Heart left ventricle (tissue), 16 donors: ENCODE measurements at regions not wholly inside any gene's neighbourhood (a gene's known extent, or its start where the extent isn't known, plus 50 kb on each side); places are given as distances from the start of the nearest gene placed in this dataset.
"Not testable (repeated sequence)": the region's sequence is repeated elsewhere in the genome, so short reads cannot be mapped to it uniquely, and the experiment has no call there.

Experiments
- ATAC-seq, 4 donors: fragments of 200-7000 bp; cut with Tn5 transposase; one replicate each; pipeline ENCODE4 v1.9.1; 2020 to 2022; ENCODE audit warnings: moderate library complexity in 4 of 4, mild to moderate bottlenecking in 3 of 4, moderate number of reproducible peaks in 1 of 4
- DNase-seq, 5 donors: peaks; one replicate each; pipeline ENCODE4 v3.0.0-alpha.2; 2020
- H3K27ac ChIP-seq, 12 donors: fragments of 200-600 bp; sonication (generic) in 4 of 12; one replicate each; pipeline versions ENCODE4 v1.5.0 to v1.8.0; 2016 to 2022; ENCODE audit warnings: mild to moderate bottlenecking in 2 of 12
- H3K27me3 ChIP-seq, 9 donors: fragments of 200-600 bp; sonication (generic) in 2 of 9; one replicate each; pipeline versions ENCODE4 v1.5.1 to v1.8.0; 2016 to 2022; ENCODE audit warnings: mild to moderate bottlenecking in 3 of 9
- H3K36me3 ChIP-seq, 9 donors: fragments of 200-600 bp; sonication (generic) in 2 of 9; one replicate each; pipeline versions ENCODE4 v1.5.0 to v1.8.0; 2018 to 2022; ENCODE audit warnings: mild to moderate bottlenecking in 2 of 9
- H3K4me1 ChIP-seq, 12 donors: fragments of 200-600 bp; sonication (generic) in 4 of 12; one replicate each; pipeline versions ENCODE4 v1.5.0 to v1.8.0; 2016 to 2022; ENCODE audit warnings: mild to moderate bottlenecking in 3 of 12
- H3K4me3 ChIP-seq, 12 donors: fragments of 200-600 bp; sonication (generic) in 4 of 12; one replicate each; pipeline versions ENCODE4 v1.5.0 to v1.8.0; 2017 to 2022; ENCODE audit warnings: mild to moderate bottlenecking in 9 of 12, moderate library complexity in 4 of 12
- H3K9me3 ChIP-seq, 12 donors: fragments of 200-600 bp; sonication (generic) in 4 of 12; one replicate each; pipeline versions ENCODE4 v1.5.0 to v1.8.0; 2016 to 2022; ENCODE audit warnings: mild to moderate bottlenecking in 1 of 12
- CTCF ChIP-seq, 12 donors: fragments of 200-600 bp; sonication (generic) in 4 of 12; IDR thresholded peaks; one replicate each; pipeline versions ENCODE4 v1.5.0 to v1.8.0; 2018 to 2022; ENCODE audit warnings: antibody characterized with exemption in 12 of 12, mild to moderate bottlenecking in 5 of 12
- POLR2A ChIP-seq, 2 donors: fragments of 450-650 bp; IDR thresholded peaks; one replicate each; pipeline ENCODE4 v1.6.1; 2017; ENCODE audit warnings: antibody characterized with exemption in 2 of 2, mild to moderate bottlenecking in 2 of 2, moderate library complexity in 2 of 2
- WGBS, 4 donors: extraction: QIAGEN DNeasy Blood & Tissue Kit in 2 of 4; methylation state at CpG; one replicate each; pipeline versions ENCODE4 v1.1.5 to v1.1.7; 2013 to 2018; 5-methylcytosine and 5-hydroxymethylcytosine counted together
- intact Hi-C, 10 donors: fragments of 100-400 bp; cut with DNase I; formaldehyde crosslinking; loops; one replicate each; pipeline versions ENCODE4 v1.11.1 to v1.14.2; 2022
- donor health status: ischemic (EF 13 %, LVEDD 7.1; RV severe dilation, severe dysfunction).
- donor health status: healthy with polysubstance abuse.
- donor health status: DM: no; HTN: yes; CAD: no.
- donor health status: DM: no; HTN: no; CAD: no.
- donor health status: ischemic (EF 25% LVEDD 6.9; RV normal size, moderate dysfunction).
- donor health status: ischemic (EF 25% LVEDD 5.7; RV mildly dilated, moderate dysfunction).
- donor health status: healthy.
- donor health status: DM: yes; HTN: yes; CAD: no.
- donor health status: ischemic (EF 35%, LVEDD 5.7; RV mildly dilated, moderate dysfunction).
- donor health status: nonischemic (EF 11% LVEDD 7.7; RV severe dilation, severe dysfunction).
- donor health status: DM: yes; HTN: yes; CAD: no.
- donor health status: PGD.
- donor health status: ischemic (EF 29% LVEDD 5.4; RV normal size, mild dysfunction).
- donor health status: nonischemic (EF 23%, LVEDD 6.1; RV moderate dilation, normal function).

GRCh38 chr9:124130277-124131075 is 118.9 kb downstream of the LHX2 start:
- Histone ChIP-seq H3K4me1 (peaks cover 0 to 5% (median 0%) of the 10 kb centered on the region in 12 donors), H3K27me3 (peaks cover 0 to 18% (median 0%) of the 10 kb centered on the region in 9 donors), H3K27ac (no peak overlapping the region), H3K9me3 (no peaks in the 10 kb centered on the region), H3K4me3 (no peak overlapping the region), H3K36me3 (no peaks in the 10 kb centered on the region)
- intact Hi-C loops = loop anchor here in 2 of 10 donors (5.0 to 10.0 kb wide), 2 partner anchors 124 to 257 kb away; partner anchors contain the start of gene NEK6 (in 1 of the 2)
- ATAC-seq (no peak), DNase-seq (peak in 1 of 5 donors; percentile 31)
- TF ChIP-seq CTCF (IDR thresholded peaks at IDR 0.05) (no peak), POLR2A (IDR thresholded peaks at IDR 0.05) (no peak)
- 64 to 76% (median 70%) methylated on average over 18 of the region's 18 CpGs for WGBS, 4 donors

- not testable (repeated sequence) for H3K4me3 ChIP-seq, H3K9me3 ChIP-seq, DNase-seq, H3K27me3 ChIP-seq, H3K4me1 ChIP-seq, H3K36me3 ChIP-seq, H3K27ac ChIP-seq, ATAC-seq
- 64 to 78% (median 71%) methylated on average over 7 of the region's 7 CpGs for WGBS, 4 donors
- intact Hi-C loops = loop anchor here in 2 of 10 donors (5.0 to 10.0 kb wide), 2 partner anchors 123 to 256 kb away; partner anchors contain the start of gene NEK6 (in 1 of the 2)
Measured at GRCh38 chr9:124131518-124131917, 120.0 kb downstream of the LHX2 start.

GRCh38 chr9:124132671-124133147 is 121.1 kb downstream of the LHX2 start:
- intact Hi-C loops = loop anchor here in 3 of 10 donors (1.0 to 10.0 kb wide), 3 partner anchors 122 to 255 kb away; partner anchors contain the start of gene NEK6 (in 1 of the 3)
- Histone ChIP-seq H3K27me3 (no peaks in the 10 kb centered on the region), H3K36me3 (no peaks in the 10 kb centered on the region), H3K27ac (no peak overlapping the region), H3K4me1 (no peaks in the 10 kb centered on the region), H3K9me3 (no peaks in the 10 kb centered on the region), H3K4me3 (no peak overlapping the region)
- no peak for ATAC-seq
- no peak for TF ChIP-seq POLR2A (IDR thresholded peaks at IDR 0.05)
- TF ChIP-seq CTCF (IDR thresholded peaks at IDR 0.05) = no peak
- WGBS, 4 donors = 74 to 75% (median 75%) methylated on average over 10 of the region's 10 CpGs
- DNase-seq = no peak

- TF ChIP-seq CTCF (IDR thresholded peaks at IDR 0.05) = peak in 9 of 12 donors; percentile 21 to 55 (median 45)
- no peak for TF ChIP-seq POLR2A (IDR thresholded peaks at IDR 0.05)
- H3K27ac ChIP-seq = no peak overlapping the region
- H3K36me3 ChIP-seq = no peaks in the 10 kb centered on the region
- no peak overlapping the region for H3K4me3 ChIP-seq
- H3K9me3 ChIP-seq = no peaks in the 10 kb centered on the region
- no peaks in the 10 kb centered on the region for H3K4me1 ChIP-seq
- ATAC-seq (peak; percentile 55 to 90 (median 74)), DNase-seq (peak in 4 of 5 donors; percentile 36 to 70 (median 44))
- 31 to 46% (median 37%) methylated on average over 6 of the region's 6 CpGs for WGBS, 4 donors
- intact Hi-C loops = loop anchor here in 3 of 10 donors (1.0 to 10.0 kb wide), 3 partner anchors 121 to 254 kb away; partner anchors contain the start of gene NEK6 (in 1 of the 3)
- H3K27me3 ChIP-seq = no peaks in the 10 kb centered on the region
Measured at GRCh38 chr9:124133727-124134126, 122.2 kb downstream of the LHX2 start.
